Endothelial cell of umbilical vein (primary cell): ENCODE measurements at regions not wholly inside any gene's neighbourhood (a gene's known extent, or its start where the extent isn't known, plus 50 kb on each side); places are given as distances from the start of the nearest gene placed in this dataset.

Experiments
- BruUV-seq: library from RNA; stranded (reverse); fragments of 400-500 nt; replicated peaks from 2 replicates; lab custom pipeline; 2021; lab: Mats Ljungman, UMichigan
- CTCF ChIA-PET: fragments of 300-600, 350-600 bp; sonication (Branson Sonifier 250); formaldehyde crosslinking; loops from one replicate; lab custom pipeline; 2021; ENCODE audit warnings: antibody characterized with exemption, inconsistent platforms; lab: Charles Lee
- POLR2A ChIA-PET: fragments of 300-600, 350-600 bp; sonication (Branson Sonifier 250); formaldehyde crosslinking; loops from one replicate; lab custom pipeline; 2021; ENCODE audit warnings: antibody characterized with exemption, inconsistent platforms; lab: Charles Lee
- DNase-seq: peaks from one replicate; pipeline ENCODE4 v3.0.0-alpha.2; 2011; ENCODE audit warnings: low read depth, low spot score
- FAIRE-seq: peaks from 2 replicates; lab custom pipeline; 2011; peaks lifted over from hg19 to GRCh38; lab: Jason Lieb, UNC
- H2AFZ ChIP-seq: 2 replicates; pipeline ENCODE4 v1.6.0; 2012; ENCODE audit warnings: low read depth, low read length, control low read depth, inconsistent platforms
- H3K27ac ChIP-seq: 2 replicates; pipeline ENCODE4 v1.5.1; 2011; ENCODE audit warnings: low read depth, mild to moderate bottlenecking, control low read depth, low read length, moderate library complexity; ENCODE audit not compliant: insufficient read depth
- H3K27me3 ChIP-seq, 2 experiments: 2 replicates each; pipeline versions ENCODE4 v1.6.0 to v1.6.1; 2011; ENCODE audit warnings: low read length in 2 of 2, mixed read lengths in 1 of 2; ENCODE audit not compliant: control insufficient read depth in 2 of 2, insufficient read depth in 2 of 2
- H3K36me3 ChIP-seq, 2 experiments: 2 replicates in 1 of 2; 3 replicates in 1 of 2; pipeline ENCODE4 v1.5.1; 2011; ENCODE audit warnings: low read length in 2 of 2, mild to moderate bottlenecking in 1 of 2, moderate library complexity in 1 of 2; ENCODE audit not compliant: control insufficient read depth in 2 of 2, insufficient read depth in 2 of 2; ENCODE audit errors: extremely low read depth in 1 of 2
- H3K4me1 ChIP-seq: 3 replicates; pipeline ENCODE4 v1.5.1; 2011; ENCODE audit warnings: mild to moderate bottlenecking, low read length; ENCODE audit not compliant: control insufficient read depth, insufficient read depth; ENCODE audit errors: extremely low read depth
- H3K4me2 ChIP-seq: 2 replicates; pipeline ENCODE4 v1.6.1; 2011; ENCODE audit warnings: low read length, control low read depth, mixed read lengths; ENCODE audit not compliant: insufficient read depth
- H3K4me3 ChIP-seq, 3 experiments: fragments of 200-600 bp in 1 of 3; sonication (generic), shearing (Covaris generic) in 1 of 3; replicated peaks in 1 of 3; 2 replicates each; pipeline ENCODE4 v1.5.1; 2011 to 2016; ENCODE audit warnings: control low read depth in 3 of 3, low read length in 3 of 3, mild to moderate bottlenecking in 2 of 3, inconsistent platforms in 1 of 3, low read depth in 1 of 3, moderate library complexity in 1 of 3; ENCODE audit not compliant: insufficient read depth in 1 of 3
- H3K79me2 ChIP-seq: 2 replicates; pipeline ENCODE4 v1.6.0; 2012; ENCODE audit warnings: low read length, inconsistent platforms; ENCODE audit not compliant: control insufficient read depth, insufficient read depth
- H3K9ac ChIP-seq: replicated peaks from 2 replicates; pipeline ENCODE3; 2011; ENCODE audit warnings: low read length, control low read depth; ENCODE audit not compliant: insufficient read depth; ENCODE audit errors: extremely low read depth
- H3K9me1 ChIP-seq: replicated peaks from 3 replicates; pipeline ENCODE4 v1.6.0; 2011; ENCODE audit warnings: mild to moderate bottlenecking, low read length; ENCODE audit not compliant: control insufficient read depth, insufficient read depth; ENCODE audit errors: extremely low read depth
- H3K9me3 ChIP-seq: replicated peaks from 2 replicates; pipeline ENCODE4 v1.5.1; 2012; ENCODE audit warnings: low read length, inconsistent platforms; ENCODE audit not compliant: control insufficient read depth, insufficient read depth
- H4K20me1 ChIP-seq: replicated peaks from 2 replicates; pipeline ENCODE3; 2011; ENCODE audit warnings: mild to moderate bottlenecking, low read length; ENCODE audit not compliant: control insufficient read depth, insufficient read depth; ENCODE audit errors: extremely low read depth
- EZH2 ChIP-seq: IDR thresholded peaks from 2 replicates; pipeline ENCODE4 v1.6.1; 2012; ENCODE audit warnings: borderline replicate concordance, low read depth, mild to moderate bottlenecking, moderate library complexity, low read length, inconsistent platforms; ENCODE audit not compliant: severe bottlenecking
- FOS ChIP-seq: IDR thresholded peaks from 2 replicates; pipeline ENCODE4 v1.6.1; 2011; ENCODE audit warnings: mild to moderate bottlenecking, low read length, moderate library complexity, borderline replicate concordance; ENCODE audit not compliant: insufficient read depth
- GATA2 ChIP-seq: IDR thresholded peaks from 2 replicates; pipeline ENCODE4 v1.7.0; 2011; ENCODE audit warnings: low read depth, mild to moderate bottlenecking, moderate library complexity, mixed read lengths, low read length; ENCODE audit not compliant: insufficient read length, insufficient read depth
- JUN ChIP-seq: IDR thresholded peaks from 2 replicates; pipeline ENCODE4 v1.6.1; 2011; ENCODE audit warnings: borderline replicate concordance, low read depth; ENCODE audit not compliant: insufficient read length, insufficient read depth
- MYC ChIP-seq: IDR thresholded peaks from one replicate; pipeline ENCODE4 v1.6.1; 2011; ENCODE audit warnings: mild to moderate bottlenecking, low read depth, low read length
- POLR2A ChIP-seq: IDR thresholded peaks from 2 replicates; pipeline ENCODE4 v1.6.1; 2012; ENCODE audit warnings: low read depth, mild to moderate bottlenecking, control low read depth, low read length
- POLR2AphosphoS5 ChIP-seq: IDR thresholded peaks from 2 replicates; pipeline ENCODE4 v1.6.1; 2012; ENCODE audit warnings: low read depth, mild to moderate bottlenecking, control low read depth, low read length, moderate library complexity; ENCODE audit not compliant: insufficient read depth
- dilution Hi-C: fragments of 300-500 bp; cut with MboI; formaldehyde crosslinking; loops from one replicate; pipeline ENCODE4 v1.15.0; 2019; ENCODE audit warnings: low sequenced_read_pairs; ENCODE audit not compliant: extremely low pct_ligation_motif_present
- intact Hi-C: fragments of 100-400 bp; cut with micrococcal nuclease; formaldehyde crosslinking; loops from one replicate; pipeline ENCODE4 v1.10.0; 2022
- TF ChIP-seq, protein P1 (sequence below), 2 donors: IDR thresholded peaks; 1 replicate in 1 of 2; 2 replicates in 1 of 2; pipeline ENCODE4 v1.5.1; 2011; ENCODE audit warnings: low read length in 2 of 2, mild to moderate bottlenecking in 2 of 2, moderate library complexity in 2 of 2, control low read depth in 1 of 2, inconsistent platforms in 1 of 2, low read depth in 1 of 2; ENCODE audit not compliant: insufficient read depth in 1 of 2; ENCODE audit errors: extremely low read depth in 1 of 2
- TF ChIP-seq, protein P2 (sequence below): IDR thresholded peaks from 2 replicates; pipeline ENCODE4 v1.6.1; 2011; ENCODE audit not compliant: insufficient read depth, insufficient read length

DNA sequence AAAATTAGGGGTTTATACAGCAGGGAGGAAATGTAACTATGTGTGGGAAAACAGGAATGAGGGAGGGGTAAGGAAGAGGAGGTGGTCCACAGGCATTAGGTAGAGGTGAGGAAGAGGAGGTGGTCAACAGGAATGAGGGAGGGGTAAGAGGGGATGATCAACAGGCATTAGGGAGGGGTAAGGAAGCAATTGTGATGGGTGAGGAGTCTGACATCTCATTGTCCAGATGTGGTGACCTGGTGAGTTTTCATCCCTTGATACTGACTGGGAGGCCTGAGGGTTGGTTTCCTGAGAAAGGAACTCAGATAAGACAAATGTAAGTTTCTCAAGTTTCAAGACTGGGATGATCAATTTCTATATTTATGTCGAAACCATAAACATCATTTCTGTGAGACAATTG, 206.2 kb upstream of the C16orf82 start:
- BruUV-seq = no TSS peak
- Histone ChIP-seq H3K9ac (no peak overlapping the region), H2AFZ (no peak overlapping the region), H3K4me3 (no peak overlapping the region), H3K79me2 (no peaks in the 10 kb centered on the region), H3K27me3 (no peaks in the 10 kb centered on the region), H4K20me1 (no peaks in the 10 kb centered on the region), H3K4me2 (no peak overlapping the region), H3K9me1 (no peaks in the 10 kb centered on the region), H3K4me1 (no peaks in the 10 kb centered on the region), H3K9me3 (peaks cover 2% of the 10 kb centered on the region), H3K27ac (no peak overlapping the region), H3K36me3 (no peaks in the 10 kb centered on the region)
- dilution Hi-C loops (no loop called here), intact Hi-C loops (no loop called here)
- ChIA-PET CTCF (no interaction called here), POLR2A (no interaction called here)
- no peak for FAIRE-seq
- DNase-seq = no peak
- TF ChIP-seq, protein P1, sequence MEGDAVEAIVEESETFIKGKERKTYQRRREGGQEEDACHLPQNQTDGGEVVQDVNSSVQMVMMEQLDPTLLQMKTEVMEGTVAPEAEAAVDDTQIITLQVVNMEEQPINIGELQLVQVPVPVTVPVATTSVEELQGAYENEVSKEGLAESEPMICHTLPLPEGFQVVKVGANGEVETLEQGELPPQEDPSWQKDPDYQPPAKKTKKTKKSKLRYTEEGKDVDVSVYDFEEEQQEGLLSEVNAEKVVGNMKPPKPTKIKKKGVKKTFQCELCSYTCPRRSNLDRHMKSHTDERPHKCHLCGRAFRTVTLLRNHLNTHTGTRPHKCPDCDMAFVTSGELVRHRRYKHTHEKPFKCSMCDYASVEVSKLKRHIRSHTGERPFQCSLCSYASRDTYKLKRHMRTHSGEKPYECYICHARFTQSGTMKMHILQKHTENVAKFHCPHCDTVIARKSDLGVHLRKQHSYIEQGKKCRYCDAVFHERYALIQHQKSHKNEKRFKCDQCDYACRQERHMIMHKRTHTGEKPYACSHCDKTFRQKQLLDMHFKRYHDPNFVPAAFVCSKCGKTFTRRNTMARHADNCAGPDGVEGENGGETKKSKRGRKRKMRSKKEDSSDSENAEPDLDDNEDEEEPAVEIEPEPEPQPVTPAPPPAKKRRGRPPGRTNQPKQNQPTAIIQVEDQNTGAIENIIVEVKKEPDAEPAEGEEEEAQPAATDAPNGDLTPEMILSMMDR (IDR thresholded peaks at IDR 0.05; ENCODE audit: extremely low read depth in 1 of 2, insufficient read depth in 1 of 2, low read depth in 1 of 2, low read length in 2 of 2) = no peak
- no peak for TF ChIP-seq MYC

DNA sequence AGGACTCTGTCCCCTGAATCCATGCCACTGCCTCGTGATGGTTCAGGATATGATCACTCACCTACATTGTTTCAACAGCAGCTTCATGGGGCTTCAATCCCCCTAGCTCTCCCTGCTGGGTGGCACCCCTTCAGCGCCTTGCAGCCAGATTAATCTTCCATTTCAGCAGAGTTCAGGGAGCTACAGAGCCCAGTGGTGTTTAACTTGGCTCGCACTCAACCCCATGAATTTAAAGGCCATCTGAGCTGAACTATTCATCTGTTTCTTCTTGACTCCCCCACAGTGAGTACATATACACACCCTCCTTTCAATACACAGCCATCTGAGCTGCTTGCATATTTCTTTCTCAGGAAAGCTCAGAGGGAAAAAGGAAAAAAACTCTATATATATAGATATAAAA, 202.8 kb upstream of the C16orf82 start:
- dilution Hi-C loops = no loop called here
- CTCF ChIA-PET = no interaction called here

More for the DNA sequence above, 202.8 kb upstream of the C16orf82 start:
- Histone ChIP-seq H3K4me1 (no peaks in the 10 kb centered on the region), H3K4me3 (no peak overlapping the region), H3K27ac (no peak overlapping the region), H3K27me3 (no peaks in the 10 kb centered on the region), H3K9me3 (peaks cover 2% of the 10 kb centered on the region), H3K9ac (no peak overlapping the region), H3K36me3 (no peaks in the 10 kb centered on the region), H3K4me2 (no peak overlapping the region), H4K20me1 (no peaks in the 10 kb centered on the region), H3K9me1 (no peaks in the 10 kb centered on the region), H3K79me2 (no peaks in the 10 kb centered on the region), H2AFZ (no peak overlapping the region)
- DNase-seq (no peak), FAIRE-seq (no peak)
- POLR2A ChIA-PET = no interaction called here
- intact Hi-C loops = no loop called here
- BruUV-seq = no TSS peak
- TF ChIP-seq, protein P1 (IDR thresholded peaks at IDR 0.05; ENCODE audit: extremely low read depth in 1 of 2, insufficient read depth in 1 of 2, low read depth in 1 of 2, low read length in 2 of 2) = no peak
- TF ChIP-seq MYC = no peak
- no peak for TF ChIP-seq GATA2
- TF ChIP-seq FOS = no peak
- TF ChIP-seq EZH2 = no peak
- no peak for TF ChIP-seq POLR2AphosphoS5
- TF ChIP-seq, protein P2, sequence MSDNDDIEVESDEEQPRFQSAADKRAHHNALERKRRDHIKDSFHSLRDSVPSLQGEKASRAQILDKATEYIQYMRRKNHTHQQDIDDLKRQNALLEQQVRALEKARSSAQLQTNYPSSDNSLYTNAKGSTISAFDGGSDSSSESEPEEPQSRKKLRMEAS = no peak
- TF ChIP-seq POLR2A = no peak
- no peak for TF ChIP-seq JUN
